Hematopoietic multipotent progenitor cell treated with erythropoietin and hydrocortisone succinate and interleukin-3 and kit ligand, for 4 days (in vitro differentiated cells): ENCODE measurements at regions not wholly inside any gene's neighbourhood (a gene's known extent, or its start where the extent isn't known, plus 50 kb on each side); places are given as distances from the start of the nearest gene placed in this dataset.

Experiments used
- DNase-seq: peaks from one replicate; pipeline ENCODE4 v3.0.0-alpha.2; 2015

DNA sequence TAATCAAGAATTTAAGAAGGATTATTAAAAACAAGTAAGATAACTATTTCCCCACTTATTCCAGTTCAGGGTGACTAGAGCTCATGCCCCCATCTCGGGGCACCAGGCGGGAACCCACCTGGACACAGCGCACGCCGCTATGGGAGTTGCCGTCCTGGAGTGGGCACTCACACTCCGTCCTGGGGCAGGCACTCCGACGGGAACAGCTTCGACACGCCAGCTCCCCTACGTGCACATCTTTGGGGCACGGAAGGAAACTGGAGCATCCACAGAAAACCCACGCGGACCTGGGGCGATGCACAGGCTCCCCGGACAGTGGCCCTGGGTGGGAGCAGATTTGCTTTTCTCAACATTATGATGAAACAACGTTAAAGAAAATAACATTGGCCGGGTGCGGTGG is 52.0 kb upstream of the GATA5 start:
- no peak for DNase-seq

DNA sequence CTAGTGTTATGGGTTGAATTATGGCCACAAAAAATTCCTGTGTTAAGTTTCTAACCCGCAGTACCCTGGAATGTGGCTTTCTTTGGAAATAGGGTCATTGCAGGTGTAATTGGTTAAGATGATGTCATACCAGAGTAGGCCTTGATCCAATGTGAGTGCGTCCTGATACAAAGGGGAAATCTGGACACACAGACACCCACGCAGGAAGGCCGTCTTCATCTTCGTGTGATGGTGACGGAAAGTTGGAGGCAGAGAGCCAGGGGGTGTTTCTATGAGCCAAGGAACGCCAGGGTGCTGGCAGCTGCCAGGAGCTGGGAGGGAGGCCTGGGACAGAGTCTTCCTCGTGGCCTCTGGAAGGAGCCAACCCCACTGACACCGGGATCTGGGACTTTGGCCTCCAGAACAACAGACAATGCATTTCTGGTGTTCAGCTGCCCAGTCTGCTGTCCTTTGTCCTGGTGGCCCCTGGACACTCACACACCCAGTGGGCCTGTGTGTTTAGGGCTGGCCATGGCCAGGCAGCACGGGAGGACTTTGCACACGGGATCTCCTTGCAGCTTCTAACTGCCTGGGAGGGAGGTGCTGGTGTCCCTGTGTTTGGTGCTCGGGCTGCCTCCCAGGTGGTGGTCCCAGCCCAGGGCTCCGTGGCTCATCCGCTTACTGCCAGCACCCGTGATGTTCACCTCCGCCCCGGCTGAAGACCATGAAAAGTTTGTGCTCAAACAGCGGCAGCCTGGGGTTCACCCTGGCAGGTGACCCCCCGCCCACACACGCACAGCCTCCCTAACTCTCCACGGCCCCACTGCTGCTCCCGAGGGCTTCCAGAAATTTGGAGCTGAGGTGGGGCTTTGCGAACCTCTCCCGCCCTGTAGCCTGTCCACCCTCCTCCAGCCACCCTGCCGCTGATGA is 53.4 kb upstream of the GATA5 start:
- DNase-seq = no peak

DNA sequence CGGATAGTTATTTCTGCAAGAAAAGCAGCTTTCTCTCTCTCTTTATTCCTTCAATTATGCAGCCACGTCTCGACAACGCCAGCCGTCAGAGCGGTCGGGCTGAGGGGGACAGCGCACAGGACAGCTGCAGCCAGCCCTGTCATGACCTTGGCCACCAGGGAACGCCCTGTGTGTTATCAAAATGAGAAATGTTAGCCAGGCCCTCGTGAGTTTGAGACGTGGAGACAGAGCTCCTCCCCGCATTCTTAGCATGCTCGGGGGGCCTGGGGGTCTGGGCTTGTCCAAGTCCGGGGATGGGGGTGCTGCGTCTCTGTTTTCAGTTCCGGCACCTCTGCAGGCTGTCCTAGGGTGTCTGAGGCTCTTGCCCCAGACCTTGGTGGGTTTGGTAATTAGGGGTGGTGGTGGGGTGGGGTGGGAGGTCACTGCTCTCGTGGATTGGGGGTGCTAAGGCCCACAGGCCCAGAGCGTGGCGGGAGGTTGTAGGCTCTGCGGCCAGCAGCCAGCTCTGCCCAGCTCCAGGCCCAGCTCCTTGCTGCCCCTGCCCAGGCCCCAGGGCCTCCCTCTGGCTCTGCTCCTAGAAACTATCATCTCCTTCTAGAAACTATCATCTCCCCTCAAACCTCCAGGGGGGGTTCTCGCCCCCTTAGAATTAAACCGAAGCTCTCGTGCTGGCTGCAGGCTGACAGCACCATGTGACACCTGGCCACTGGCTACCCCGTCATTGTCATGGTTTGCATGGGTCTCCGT is 54.3 kb upstream of the GATA5 start:
- no peak for DNase-seq

DNA sequence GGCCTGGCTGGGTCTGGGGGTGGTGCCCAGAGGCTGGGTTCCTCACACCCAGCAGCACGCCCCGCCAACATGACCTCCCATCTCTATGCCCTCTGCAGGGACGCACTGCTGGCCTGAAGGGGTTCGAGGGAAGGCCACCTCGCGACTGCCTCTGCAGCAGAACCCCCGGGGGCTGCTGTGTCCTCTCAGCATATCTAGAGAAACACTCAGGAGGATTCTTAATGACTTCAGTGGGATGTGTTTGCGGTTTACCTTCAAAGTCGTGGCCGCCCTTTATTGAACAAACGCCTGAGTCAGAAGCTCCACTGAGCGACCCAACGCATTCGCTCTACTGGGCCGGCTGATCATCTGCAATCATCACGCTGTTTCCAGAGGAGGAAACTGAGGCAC is 54.8 kb upstream of the GATA5 start:
- no peak for DNase-seq

DNA sequence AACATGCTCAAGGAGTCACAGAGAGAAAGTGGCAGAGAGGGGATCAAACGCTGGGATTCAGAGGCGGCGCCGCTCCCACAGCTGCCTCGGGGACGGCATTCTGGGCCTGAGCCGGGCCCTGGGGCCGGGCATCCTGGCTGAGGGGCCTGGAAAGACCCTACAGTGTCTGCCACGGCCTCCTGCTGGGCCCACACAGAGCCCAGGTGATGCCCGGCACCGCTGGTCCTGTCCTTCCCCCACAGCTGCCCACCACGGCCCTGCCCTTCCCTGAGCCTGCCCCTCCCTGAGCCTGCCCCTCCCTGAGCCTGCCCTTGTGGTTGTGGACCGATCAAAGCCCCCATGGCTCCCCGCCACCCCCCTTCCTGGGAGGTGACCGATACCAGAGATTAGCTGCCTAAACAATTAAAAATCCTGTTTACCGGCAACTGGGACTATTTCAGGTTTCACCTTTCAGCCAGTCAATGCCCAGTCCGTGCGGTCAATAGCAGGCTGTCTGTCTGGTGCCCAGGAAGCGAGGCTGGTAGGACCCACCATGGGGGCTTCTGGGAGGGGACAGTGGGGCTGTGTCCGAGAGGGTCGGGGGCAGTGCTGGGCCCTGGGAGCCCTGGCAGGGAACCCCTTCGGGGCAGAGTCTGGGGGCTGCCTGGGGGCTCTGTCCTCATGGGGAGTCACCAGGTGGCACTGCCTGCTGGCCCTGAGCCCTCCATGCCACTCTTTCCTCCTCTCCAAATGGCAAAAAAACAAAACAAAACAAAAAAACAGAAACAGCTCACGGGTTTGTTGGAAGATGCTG is 55.4 kb upstream of the GATA5 start:
- peak; percentile 56 for DNase-seq

DNA sequence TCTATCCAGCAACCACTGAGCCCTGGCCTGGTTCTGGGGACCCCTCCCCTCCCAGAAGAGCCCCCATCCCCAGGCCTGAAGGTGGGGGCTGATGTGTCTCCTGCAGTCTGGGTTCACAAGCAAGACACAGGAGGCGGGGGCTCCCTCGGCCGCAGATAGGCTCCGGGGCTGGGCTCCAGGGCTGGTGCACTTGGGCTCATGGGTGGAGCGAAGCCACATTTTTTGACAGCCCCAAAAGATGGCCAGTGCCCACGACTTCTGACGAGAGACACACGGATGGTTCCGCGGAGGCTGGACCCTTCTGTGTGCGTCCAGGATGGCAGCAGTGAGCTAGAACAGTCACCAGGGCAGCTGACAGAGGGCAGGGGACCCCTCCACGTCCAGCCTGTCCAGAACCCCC is 57.1 kb upstream of the GATA5 start:
- DNase-seq = no peak

DNA sequence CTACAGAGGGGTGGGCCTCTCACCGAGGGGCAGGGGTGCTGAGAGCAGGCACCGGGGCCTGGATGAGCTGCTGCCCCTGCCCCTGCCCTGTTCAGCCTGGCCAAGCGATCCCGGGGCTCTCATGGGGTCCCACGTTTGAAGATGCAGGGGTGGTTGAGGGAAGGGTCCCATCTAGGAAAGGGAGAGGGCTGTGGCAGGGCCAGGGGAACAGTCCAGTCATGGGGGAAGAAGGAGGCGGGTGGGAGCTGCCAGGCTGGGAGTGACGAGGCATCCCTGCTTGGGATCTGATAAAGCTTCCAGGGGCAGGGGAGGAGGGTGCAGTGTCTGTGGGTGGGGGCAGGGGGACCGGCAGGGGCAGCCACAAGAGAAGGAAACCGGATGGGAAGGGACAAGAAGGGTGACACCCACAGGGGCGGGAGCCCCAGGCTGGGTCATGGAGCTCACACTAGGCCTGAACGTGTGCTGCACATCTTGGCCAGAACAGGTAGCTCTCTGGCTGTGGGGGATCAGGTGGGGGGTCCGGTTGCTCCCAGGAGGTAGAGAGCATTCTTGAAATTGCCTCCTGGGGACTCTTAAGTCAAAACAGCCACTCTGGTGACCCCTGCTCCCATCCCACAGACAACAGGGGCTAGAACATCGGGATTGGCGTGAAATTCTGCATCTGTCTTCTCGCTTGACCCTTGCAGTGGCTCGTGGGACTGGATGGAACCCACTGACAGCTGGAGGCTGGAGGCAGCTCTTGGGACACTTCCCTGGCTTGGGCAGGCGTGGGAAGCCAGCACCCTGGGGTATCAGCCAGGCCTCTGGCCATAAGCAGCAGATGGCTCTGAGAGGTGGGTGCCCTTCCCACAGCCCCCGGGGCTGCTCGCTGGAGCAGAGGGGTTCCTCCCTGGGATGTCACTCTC is 58.0 kb upstream of the GATA5 start:
- DNase-seq = peak; percentile 97

DNA sequence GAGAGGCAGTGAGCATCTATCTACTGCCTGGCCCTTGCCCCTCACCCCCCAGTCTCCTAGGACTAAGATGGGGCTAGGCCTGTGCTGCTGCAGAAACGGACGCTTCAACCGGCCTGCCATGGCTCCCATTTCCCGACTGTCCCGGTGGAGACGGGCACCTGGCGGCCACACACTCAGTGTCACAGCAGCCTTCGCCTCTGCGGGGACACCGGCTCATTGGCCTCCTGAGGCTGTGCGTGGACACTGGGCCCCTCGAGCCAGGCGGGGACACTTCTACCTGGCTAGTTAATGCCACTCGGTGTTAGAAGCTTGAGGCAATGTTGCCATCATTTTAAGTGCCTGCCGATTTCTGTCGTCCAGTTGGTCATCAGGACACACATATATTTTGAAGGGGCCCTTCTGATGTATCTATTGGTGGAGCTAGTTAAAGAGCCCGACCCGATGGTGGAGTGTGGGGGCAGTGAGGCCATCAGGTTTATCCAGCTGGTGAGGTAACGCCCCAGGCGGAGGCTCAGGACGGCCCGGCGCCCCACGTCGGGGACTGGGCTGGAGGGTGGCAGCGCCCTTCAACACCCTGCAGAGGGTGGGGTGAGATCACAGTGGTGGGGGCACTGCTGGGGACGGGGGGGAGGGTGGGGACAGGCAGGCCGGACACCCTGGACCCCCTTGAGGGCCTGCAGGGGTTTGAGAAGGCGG is 58.9 kb upstream of the GATA5 start:
- DNase-seq = no peak

DNA sequence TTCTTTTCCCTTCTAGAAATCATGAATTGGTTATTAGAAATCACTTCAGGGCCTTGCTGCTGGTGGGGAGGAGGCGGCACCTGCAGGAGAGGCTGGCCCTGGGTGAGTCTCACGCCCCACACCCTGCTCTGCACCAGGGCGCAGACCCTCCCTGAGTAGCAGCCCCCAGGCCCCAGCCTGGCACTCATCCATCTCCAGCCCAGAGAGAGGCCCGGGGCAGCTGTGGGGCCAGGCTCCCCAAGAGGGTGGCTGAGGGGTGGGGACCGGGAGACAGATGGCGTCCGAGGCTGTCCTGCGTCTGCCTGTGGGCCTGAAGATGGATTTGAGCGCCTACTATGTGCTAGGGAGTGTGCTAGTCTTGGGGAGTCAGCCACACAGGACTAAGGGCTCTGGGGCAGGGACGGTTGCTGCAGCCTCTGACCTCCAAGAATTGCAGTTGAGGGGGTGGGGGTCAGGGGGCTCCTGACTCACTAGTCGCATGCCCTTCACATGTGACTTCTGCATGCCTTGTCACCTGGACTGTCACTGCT is 59.6 kb upstream of the GATA5 start:
- DNase-seq = no peak

DNA sequence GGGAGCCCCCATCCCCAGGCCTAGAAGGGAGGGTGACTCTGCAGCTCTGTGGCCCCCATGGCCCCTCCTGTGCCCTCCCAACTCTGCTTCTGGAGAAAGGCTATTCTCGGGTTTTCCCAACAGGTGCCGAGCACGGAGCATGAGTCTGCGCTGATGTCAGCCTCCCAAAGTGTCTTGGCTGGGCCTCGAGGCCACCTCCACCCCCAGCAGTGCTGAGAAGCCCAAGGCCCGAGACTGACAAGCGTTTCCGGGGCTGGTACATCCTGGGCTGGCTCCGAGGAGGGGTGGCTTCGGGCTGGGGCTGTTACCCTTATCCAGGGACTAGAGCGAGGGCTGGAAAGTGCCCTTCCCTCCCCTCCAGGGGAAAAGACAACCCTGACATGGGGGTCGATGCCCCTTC is 60.2 kb upstream of the GATA5 start:
- no peak for DNase-seq

DNA sequence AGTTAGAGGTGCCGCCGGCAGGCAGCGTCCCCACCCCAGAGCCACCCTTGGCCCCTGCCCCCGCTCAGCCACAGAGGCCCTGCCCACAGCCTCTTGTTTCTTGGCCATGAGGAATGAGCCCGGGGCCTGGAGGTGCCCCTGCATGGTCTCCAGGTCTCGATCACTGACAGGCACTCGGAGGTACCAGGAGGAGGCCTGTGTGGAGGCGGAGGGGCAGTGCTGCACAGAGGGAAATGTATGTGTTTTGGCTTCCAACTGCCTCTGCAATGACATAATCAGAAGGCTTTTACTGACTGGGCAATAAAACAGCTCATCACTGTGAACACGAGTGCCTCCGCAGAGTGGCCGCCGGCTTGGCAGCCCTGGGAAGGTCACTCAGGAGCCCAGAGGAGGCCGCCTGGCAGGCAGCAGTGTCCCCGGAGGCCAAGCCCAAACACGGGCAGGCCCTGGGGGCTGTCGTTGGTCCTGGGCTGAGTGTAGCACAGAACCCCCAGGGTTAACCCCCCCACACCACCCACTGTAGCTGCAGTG is 61.1 kb upstream of the GATA5 start:
- peak; percentile 41 for DNase-seq

DNA sequence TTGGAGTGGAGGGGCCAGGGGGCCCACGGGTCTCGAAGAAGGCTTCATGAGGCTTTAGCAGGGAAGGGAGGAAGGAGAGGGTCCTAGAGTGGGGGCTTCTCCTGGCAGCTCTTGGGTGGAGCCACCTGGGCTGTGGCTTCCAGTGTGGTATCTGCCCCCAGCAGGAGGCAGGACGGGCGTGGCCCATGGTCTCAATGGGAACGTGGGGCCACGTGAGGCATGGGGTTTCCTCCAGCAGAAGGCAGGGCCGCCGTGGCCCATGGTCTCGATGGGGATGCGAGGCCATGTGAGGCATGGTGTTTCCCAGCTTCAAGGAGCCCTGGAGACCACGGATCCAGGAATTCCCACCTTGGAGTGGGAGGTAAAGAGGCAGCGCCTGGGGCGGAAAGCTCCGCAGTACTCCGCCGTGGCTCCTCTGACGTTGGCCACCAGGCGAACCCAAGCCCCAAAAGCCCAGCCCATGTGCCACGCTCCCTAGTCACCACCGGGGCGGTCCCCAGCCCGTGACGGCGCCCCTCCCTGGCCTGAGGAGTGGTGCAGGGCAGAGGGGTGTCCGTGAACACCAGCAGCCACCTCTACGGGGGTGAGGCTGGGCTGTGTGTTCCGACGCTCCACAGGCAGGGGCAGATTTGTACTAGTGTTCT is 62.0 kb upstream of the GATA5 start:
- peak; percentile 78 for DNase-seq

DNA sequence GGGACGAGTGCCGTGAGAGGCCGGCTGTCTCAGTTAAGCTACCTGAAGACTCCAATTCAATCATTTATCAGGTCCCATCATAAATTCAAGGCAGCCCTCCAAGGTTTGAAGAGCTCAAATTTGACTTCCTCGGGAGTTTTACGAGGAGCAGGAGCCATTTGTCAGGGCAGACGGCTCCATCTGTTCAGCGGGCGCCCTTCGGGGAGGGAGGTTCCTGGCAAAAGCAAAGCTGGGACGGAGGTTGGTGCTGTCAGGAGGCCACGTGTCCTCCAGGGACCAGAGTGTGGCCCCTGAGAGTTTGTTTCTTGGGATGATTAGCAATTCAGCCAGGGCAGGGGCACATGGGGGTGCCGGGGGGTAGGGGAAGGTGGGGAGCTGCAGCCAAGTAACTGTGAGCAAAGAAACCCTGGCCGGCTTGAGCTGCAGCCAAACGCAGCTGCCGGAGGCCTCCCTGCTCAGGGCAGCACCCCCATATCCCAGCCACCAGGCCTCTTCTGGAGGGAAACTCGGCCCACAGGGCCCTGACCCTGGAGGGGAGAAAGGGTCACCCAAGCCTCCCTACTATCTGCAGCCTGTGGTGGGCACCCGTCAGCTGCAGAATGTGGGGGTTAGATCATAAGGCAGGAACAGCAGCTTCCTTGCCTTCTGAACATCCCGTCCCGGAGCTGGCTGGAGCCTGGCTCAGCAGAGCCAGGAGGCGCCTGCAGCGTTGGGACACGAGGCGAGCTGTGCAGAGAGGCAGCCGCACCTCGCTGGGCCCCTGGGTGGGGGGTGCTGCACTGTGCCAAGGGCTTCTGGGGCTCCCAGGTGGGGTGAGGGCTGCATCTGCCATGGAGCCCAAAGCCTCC is 63.6 kb upstream of the GATA5 start:
- no peak for DNase-seq

DNA sequence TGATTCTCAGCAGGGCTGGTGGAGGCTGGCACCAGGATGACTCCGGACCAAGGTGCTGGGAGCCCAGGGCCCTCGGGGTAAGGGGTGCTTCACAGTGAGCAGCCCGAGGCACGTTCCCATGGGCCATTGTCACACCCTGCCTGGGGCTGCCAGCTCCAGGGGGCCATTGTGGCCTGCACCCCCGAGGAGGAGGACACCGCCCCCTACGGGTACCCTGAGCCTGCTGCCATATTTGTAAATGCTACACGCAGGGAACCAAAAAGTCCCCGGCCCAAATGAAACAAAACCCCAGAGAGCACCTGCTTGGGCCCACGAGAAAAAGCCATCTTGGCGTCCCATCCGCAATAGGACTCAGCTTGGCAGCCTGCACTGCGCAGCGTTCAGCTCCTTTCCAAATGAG is 64.7 kb upstream of the GATA5 start:
- DNase-seq = no peak

DNA sequence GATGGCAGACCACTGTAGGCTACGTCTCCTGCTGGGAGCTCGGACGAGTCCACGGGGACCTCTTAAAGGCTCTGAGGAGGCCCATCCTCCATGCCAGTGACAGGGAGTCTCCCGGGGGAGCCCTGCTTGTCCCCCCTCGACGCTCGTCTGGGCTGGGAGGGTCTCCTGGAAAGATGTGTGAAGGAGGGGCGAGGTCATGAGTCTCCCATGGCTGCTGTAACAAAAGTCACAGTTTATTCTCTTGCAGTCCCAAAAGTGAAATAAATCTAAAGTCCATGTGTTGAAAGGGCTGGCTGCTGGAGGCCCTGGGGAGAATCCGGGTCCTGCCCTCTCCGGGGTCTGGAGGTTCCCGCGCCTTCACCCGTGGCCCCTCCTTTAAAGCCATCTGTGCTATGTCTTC is 67.1 kb upstream of the GATA5 start:
- DNase-seq = no peak

DNA sequence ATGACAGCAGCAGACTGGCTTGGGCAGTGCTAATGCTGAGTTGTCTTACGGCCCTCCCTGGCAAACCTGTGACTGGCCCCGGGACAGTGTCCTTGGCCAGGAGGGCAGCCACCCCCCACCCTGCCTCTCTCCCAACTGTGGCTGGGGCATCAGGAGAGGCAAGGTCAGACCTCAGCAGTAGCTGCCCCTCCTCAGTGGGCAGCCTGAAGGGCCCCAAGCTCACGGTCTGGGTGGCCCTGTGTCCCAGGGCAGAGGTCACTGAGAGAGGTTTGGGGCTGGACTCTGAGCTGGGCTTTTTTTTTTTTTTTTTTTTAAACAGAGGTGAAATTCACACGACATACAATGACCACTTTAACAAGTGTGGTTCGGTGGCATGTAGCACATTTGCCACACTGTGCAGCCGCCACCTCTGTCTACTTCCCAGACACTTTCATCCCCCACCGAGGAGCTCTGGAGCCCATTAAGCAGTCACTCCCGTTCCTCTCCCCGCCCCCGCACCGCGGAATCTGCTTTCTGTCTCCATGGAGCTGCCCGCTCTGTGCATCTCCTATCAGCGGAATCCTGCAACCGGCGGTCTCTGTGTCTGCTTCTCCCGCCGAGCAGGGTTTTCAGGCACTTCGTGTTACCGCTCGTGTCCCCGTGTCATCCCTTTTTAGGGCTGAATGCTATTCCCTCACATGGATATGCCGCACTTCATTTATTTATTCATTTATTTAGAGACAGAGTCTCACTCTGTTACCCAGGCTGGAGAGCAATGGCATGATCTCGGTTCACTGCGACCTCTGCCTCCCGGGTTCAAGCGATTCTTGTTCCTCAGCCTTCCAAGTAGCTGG is 67.9 kb upstream of the GATA5 start:
- DNase-seq = no peak

DNA sequence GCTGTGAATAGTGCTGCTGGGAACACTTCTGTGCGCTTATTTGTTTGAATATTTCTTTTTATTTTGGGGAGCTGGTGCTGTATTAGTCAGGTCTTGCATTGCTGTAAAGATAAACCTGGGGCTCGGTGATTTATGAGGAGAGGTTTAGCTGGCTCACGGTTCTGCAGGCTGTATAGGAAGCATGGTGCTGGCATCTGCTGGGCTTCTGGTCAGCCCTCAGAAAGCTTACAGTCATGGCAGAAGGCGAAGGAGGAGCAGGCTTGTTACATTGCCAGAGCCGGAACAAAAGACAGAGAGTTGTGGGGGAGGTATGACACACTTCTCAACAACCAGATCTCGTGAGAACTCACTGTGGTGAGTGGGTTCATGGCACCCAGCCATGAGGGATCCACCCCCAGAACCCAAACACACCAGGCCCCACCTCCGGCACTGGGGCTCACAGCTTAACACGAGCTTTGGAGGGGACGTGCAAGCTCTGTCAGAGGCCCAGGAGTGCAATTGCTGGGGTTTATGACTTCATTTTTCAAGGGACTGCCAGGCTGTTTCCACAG is 68.8 kb upstream of the GATA5 start:
- no peak for DNase-seq

DNA sequence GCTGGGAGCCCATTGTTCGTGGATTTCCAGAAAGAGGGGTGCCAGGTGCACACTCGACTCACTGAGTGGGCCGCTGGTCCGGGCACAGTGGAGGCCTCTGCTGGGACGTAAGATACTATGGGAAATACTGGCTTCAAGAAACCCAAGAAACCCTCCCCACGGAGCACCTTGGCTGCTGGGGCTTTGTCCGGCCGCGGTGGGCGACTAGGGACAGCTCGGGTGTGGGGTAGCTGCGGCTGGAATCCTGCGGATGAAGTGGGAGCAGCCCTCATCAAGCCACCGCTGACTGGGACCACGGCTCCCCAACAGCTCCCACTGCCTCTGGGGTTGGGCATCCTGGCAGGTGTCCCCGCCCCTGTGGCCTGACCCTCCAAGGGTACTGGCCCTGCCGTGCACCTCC is 69.5 kb upstream of the GATA5 start:
- no peak for DNase-seq
